Skeletal muscle tissue (tissue), 3 donors: ENCODE measurements at regions not wholly inside any gene's neighbourhood (a gene's known extent, or its start where the extent isn't known, plus 50 kb on each side); places are given as distances from the start of the nearest gene placed in this dataset.

ENCODE experiments used
- H3K27ac ChIP-seq: one replicate; pipeline ENCODE4 v1.7.0; 2013; ENCODE audit warnings: mild to moderate bottlenecking, low read depth, low read length, inconsistent platforms
- H3K27me3 ChIP-seq, 3 donors: one replicate each; pipeline ENCODE4 v1.7.0; 2013; ENCODE audit warnings: low read length in 3 of 3; ENCODE audit not compliant: control insufficient read depth in 3 of 3, insufficient read depth in 3 of 3
- H3K36me3 ChIP-seq, 3 donors: one replicate each; pipeline ENCODE4 v1.7.0; 2013; ENCODE audit warnings: low read length in 3 of 3; ENCODE audit not compliant: control insufficient read depth in 3 of 3, insufficient read depth in 3 of 3
- H3K4me1 ChIP-seq, 3 donors: one replicate each; pipeline ENCODE4 v1.7.0; 2013; ENCODE audit warnings: low read length in 3 of 3, mild to moderate bottlenecking in 3 of 3; ENCODE audit not compliant: control insufficient read depth in 3 of 3, insufficient read depth in 3 of 3
- H3K4me3 ChIP-seq, 3 donors: one replicate each; pipeline ENCODE4 v1.7.0; 2013; ENCODE audit warnings: low read length in 3 of 3
- H3K9ac ChIP-seq, 3 donors: one replicate each; pipeline ENCODE4 v1.7.0; 2013; ENCODE audit warnings: low read length in 3 of 3, mild to moderate bottlenecking in 3 of 3, moderate library complexity in 2 of 3, low read depth in 1 of 3
- H3K9me3 ChIP-seq, 3 donors: one replicate each; pipeline ENCODE4 v1.7.0; 2013; ENCODE audit warnings: low read length in 3 of 3; ENCODE audit not compliant: control insufficient read depth in 3 of 3
- donor health status: Osteomylitis.

DNA sequence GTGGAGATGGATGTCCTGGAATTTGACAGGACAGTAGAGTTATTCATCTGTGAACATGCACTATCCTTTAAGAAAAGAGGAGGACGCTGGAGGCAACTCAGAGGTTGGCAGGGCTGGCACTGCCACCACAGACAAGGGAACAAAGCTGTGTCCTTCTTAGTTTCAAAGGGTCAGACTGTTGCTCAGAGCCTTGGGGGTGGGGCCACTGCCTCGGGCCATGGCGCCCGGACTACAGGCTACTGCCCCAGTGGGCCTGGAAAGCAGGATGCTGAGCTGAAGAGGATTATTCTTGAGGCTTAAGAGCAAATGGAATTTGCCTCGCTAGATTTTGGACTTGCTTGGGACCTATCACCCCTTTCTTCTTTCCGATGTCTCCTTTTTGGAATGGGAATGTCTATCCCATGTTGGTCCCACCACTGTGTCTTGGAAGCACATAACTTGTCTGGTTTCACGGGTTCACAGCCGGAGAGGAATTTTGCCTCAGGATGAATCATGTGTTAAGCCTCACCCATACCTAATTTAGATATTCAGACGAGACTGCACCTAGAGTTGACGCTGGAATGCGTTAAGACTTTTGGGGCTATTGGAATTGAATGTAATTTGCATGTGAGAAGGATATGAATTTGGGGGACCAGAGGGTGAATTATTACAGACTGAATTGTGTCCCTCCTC is 114.8 kb upstream of the RFLNA start:
- no peaks in the 10 kb centered on the region for H3K9me3 ChIP-seq

DNA sequence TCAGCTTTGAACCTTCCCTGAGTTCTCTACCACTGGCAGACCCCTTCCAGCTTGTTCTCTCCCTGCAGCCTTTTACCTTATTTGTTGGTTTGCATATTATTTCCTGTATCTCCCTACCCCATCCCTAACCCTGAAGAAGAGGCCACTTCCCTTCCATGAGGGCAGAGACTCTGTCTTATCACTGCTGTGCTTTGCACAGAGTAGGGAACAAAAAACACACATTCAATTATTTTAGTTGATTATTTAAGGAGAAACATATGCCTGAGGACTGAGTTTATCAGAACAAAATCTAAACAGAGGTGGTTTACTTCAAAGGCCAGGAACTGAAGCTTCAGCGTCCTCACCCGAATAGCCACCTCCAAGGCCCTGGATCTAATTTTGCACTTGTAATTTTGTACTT is 111.7 kb upstream of the RFLNA start:
- H3K4me1 ChIP-seq: peaks cover 0 to 3% (median 2%) of the 10 kb centered on the region in 3 donors
- H3K9me3 ChIP-seq: no peaks in the 10 kb centered on the region
- H3K4me3 ChIP-seq: no peak overlapping the region
- H3K9ac ChIP-seq: no peak overlapping the region
- no peaks in the 10 kb centered on the region for H3K27me3 ChIP-seq
- H3K36me3 ChIP-seq: no peaks in the 10 kb centered on the region
- H3K27ac ChIP-seq: no peak overlapping the region

More for the DNA sequence above, 114.8 kb upstream of the RFLNA start:
- H3K27me3 ChIP-seq: peaks cover 0 to 2% (median 0%) of the 10 kb centered on the region in 3 donors
- no peak overlapping the region for H3K27ac ChIP-seq
- H3K4me1 ChIP-seq: no peaks in the 10 kb centered on the region
- no peaks in the 10 kb centered on the region for H3K36me3 ChIP-seq
- no peak overlapping the region for H3K4me3 ChIP-seq
- H3K9ac ChIP-seq: no peak overlapping the region

DNA sequence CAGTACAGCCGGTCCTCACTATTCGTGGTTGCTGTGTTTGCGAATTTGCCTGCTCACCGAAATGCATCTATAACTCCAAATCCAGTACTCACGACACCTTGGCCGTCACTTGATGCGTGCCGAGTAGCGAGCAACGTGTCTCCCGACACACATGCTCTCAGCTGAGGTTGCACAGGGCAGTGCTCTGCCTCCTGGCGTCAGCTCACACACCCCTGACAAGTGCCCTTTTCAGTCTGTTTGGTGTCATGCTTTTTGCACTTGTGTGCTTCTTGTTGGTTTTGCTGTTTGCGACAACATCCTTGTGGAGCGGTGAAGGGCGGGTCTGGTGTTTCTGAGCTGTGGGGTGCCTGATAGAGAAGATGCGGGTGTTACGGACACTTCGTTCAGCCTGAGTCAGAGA is 110.4 kb upstream of the RFLNA start:
- H3K27me3 ChIP-seq: no peaks in the 10 kb centered on the region
- no peak overlapping the region for H3K9ac ChIP-seq
- no peak overlapping the region for H3K27ac ChIP-seq
- H3K9me3 ChIP-seq: no peaks in the 10 kb centered on the region
- H3K4me1 ChIP-seq: peaks cover 6 to 12% (median 12%) of the 10 kb centered on the region in 3 donors
- H3K36me3 ChIP-seq: no peaks in the 10 kb centered on the region
- H3K4me3 ChIP-seq: no peak overlapping the region

DNA sequence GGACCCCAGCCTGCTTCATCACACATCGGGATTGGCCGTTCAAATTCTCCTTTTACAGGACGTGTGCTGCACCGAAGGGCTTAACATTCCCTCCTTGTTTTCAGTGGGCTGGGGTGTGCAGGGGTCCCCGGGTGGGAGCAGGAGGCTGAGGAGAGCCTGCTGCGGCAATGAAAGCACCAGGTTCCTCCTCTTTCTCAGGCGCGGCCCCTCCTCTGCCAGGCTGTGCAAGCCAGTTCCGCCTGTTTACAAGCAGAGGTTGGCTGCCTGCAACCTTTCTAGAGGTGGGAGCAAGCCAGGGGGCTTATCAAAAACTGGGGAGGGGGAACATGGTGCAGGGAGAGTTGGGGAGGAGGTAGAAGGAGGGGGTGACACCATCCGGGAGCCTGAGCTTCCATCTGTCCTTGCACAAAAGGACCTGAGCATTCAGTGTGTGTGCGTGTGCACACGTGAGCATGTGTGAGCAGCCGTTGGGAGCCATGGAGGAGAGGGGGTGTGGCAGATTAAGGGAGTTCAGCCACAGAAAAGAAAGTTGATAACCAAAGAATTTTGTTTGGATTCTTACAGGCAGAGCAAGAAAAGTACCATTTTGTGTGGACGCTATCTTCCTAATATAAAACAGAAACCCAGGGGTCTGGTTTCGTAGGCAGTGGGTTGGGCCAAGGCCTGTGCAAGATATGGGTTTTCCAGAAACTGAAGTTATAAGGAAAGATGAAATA is 108.8 kb upstream of the RFLNA start:
- Histone ChIP-seq H3K4me1 (peaks cover 6 to 15% (median 13%) of the 10 kb centered on the region in 3 donors), H3K4me3 (no peak overlapping the region), H3K36me3 (no peaks in the 10 kb centered on the region), H3K27me3 (no peaks in the 10 kb centered on the region), H3K9ac (no peak overlapping the region), H3K9me3 (no peaks in the 10 kb centered on the region), H3K27ac (no peak overlapping the region)

DNA sequence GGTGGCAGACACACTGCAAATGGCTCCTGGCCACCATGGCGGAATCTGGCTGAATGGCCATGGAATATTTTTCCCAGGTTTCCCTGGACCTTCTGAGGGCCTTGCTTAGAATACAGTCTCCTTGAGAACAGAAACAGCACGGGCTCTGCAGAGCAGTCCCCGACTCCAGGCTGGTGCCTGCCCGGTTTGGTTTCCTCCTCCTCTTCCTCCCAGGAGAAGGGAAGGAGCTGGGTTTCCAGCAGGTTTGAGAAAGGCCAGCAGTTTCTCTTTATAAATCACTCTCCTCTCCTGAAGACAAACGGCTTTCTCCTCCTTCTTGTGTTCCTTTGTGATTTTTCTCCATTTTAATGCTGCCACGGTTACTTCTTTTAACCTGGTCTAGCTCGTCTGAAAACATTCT is 106.8 kb upstream of the RFLNA start:
- Histone ChIP-seq H3K4me3 (no peak overlapping the region), H3K27ac (no peak overlapping the region), H3K9ac (no peak overlapping the region), H3K36me3 (no peaks in the 10 kb centered on the region), H3K4me1 (peaks cover 6 to 15% (median 13%) of the 10 kb centered on the region in 3 donors), H3K9me3 (no peaks in the 10 kb centered on the region), H3K27me3 (no peaks in the 10 kb centered on the region)

DNA sequence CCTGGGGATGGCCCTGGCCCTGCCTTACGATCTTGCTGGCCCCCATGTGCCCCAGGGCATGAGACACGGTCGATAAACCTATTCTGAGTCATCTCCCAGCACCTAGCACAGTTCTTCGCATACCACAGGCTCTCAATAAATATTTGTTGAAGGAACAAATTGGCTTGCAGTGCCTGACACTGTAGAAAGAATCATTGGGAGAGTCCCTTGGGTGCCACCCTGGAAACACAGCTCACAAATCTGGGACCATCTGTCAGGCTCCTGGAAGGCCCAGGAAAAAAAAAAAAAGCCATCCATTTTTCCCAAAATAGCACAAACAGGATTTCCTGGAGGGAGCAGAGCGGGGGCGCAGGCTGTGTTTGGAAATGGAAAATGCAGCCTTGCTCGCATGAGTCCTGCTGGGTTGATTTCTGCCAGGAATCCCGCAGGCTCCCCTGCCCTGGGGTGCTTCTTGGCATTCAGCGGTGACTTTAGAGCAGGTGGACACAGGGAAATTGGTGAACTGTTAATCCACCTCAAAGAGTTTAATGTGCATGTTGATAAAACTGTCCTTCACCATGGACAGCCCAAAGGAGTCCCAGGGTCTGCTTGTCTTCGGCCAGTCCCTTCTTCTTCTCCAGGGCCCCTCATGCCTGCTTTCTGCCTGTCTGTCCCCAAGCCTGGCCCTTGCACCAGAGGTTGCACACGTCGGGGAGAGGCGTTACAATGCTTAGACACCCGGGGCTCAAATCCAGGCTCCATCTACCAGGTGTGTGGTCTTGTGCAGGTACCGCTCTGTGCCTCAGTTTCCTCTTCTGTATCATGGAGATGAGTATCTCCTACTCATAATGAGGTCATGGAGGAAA is 106.1 kb upstream of the RFLNA start:
- Histone ChIP-seq H3K9me3 (no peaks in the 10 kb centered on the region), H3K4me1 (peaks cover 6 to 15% (median 13%) of the 10 kb centered on the region in 3 donors), H3K4me3 (peak overlapping the region in 1 of 3 donors; percentile 2), H3K27me3 (no peaks in the 10 kb centered on the region), H3K9ac (no peak overlapping the region), H3K36me3 (no peaks in the 10 kb centered on the region), H3K27ac (no peak overlapping the region)

DNA sequence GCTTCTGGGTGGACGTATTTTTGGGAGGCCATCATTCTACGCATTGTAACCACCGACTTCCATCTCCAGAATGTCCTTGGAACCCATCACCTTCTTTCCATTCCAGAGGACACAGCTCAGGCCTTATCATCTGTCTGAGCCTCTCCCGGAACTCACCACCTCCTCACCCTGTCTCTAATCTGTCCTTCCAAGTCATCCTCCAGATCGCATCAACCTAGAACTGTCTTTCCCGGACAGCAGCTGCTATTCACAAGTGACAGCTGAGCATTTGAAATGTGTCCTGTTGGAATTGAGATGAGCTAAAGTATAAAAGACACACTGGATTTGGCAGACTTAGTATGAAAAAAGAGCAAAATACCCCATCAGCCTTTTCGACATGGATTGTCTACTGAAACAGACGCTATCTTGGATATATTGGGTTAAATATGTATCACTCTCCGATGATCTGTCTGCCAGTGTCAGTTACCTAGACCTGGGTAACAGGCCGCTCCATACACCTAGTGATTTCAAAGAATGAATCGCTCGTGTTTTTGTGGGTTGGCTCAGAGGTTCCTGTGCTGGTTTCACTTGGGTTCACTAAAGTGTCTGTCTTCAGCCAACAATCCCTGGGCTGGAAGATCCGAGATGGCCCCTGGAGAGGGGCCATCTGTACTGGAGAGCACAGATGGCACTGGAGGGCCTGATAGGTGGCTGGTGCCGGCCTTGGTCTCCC is 104.4 kb upstream of the RFLNA start:
- no peak overlapping the region for H3K27ac ChIP-seq
- no peaks in the 10 kb centered on the region for H3K27me3 ChIP-seq
- H3K9ac ChIP-seq: no peak overlapping the region
- no peaks in the 10 kb centered on the region for H3K36me3 ChIP-seq
- no peaks in the 10 kb centered on the region for H3K9me3 ChIP-seq
- H3K4me3 ChIP-seq: no peak overlapping the region
- H3K4me1 ChIP-seq: peaks cover 6 to 15% (median 13%) of the 10 kb centered on the region in 3 donors

DNA sequence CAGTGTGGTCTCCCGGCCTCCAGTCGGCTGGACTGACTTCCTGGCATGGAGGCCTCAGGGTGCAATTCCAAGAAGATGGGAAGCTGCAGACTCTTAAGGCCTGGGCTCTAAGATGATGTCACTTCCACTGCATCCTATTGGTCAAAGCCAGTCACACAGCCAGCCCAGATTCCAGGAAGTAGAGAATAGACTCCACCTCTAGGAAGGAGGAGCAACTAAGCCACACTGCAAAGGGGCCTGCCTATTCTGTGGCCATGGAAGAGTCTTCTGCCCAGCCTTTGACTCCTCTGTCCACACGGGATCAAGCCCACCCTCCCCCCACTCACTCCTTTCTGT is 103.9 kb upstream of the RFLNA start:
- Histone ChIP-seq H3K27ac (no peak overlapping the region), H3K9ac (no peak overlapping the region)

DNA sequence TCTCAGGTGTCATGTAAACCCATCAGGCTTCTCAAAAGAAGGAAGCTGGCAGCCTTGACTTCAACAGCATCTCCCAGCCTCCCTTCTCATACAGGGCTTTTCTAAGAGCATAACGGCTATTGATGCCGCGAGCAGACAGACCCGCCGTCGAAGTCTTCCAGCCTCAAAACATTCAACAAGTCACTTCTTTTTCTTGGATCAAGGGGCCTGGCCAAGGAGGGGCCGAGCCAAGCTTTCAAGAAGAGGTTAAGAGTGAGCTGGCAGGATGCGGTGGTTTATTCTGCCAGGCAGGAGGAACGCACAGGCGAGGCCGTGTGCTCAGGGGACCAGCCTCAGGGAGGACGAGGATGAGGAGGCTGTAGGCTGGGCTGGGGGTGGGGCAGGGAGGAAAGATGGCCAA is 102.9 kb upstream of the RFLNA start:
- Histone ChIP-seq H3K9me3 (peaks cover 0 to 3% (median 2%) of the 10 kb centered on the region in 3 donors), H3K4me3 (no peak overlapping the region), H3K9ac (no peak overlapping the region), H3K4me1 (peaks cover 6 to 15% (median 13%) of the 10 kb centered on the region in 3 donors), H3K27me3 (no peaks in the 10 kb centered on the region), H3K36me3 (no peaks in the 10 kb centered on the region), H3K27ac (no peak overlapping the region)

More for the DNA sequence above, 103.9 kb upstream of the RFLNA start:
- H3K27me3 ChIP-seq: no peaks in the 10 kb centered on the region
- peaks cover 6 to 15% (median 13%) of the 10 kb centered on the region in 3 donors for H3K4me1 ChIP-seq
- H3K9me3 ChIP-seq: no peaks in the 10 kb centered on the region
- no peaks in the 10 kb centered on the region for H3K36me3 ChIP-seq
- H3K4me3 ChIP-seq: no peak overlapping the region
